Right lobe of liver (tissue), 4 donors: ENCODE measurements at regions not wholly inside any gene's neighbourhood (a gene's known extent, or its start where the extent isn't known, plus 50 kb on each side); places are given as distances from the start of the nearest gene placed in this dataset.
"Not testable (repeated sequence)": the region's sequence is repeated elsewhere in the genome, so short reads cannot be mapped to it uniquely, and the experiment has no call there.

Experiments
- POLR2A ChIP-seq: fragments of 450-650 bp; IDR thresholded peaks from one replicate; pipeline ENCODE4 v1.6.1; 2017; ENCODE audit warnings: antibody characterized with exemption, mild to moderate bottlenecking
- TF ChIP-seq, protein P1 (sequence below), 4 donors: fragments of 200-600 bp in 3 of 4; fragments of 450-650 bp in 1 of 4; IDR thresholded peaks; one replicate each; pipeline versions ENCODE4 v1.5.1 to v1.8.0; 2016 to 2022; ENCODE audit warnings: antibody characterized with exemption in 4 of 4, mild to moderate bottlenecking in 2 of 4
- donor health status: DM: no; HTN: no; CAD: no.
- donor health status: DM: no; HTN: no; CAD: no.
- donor health status: DM: no; HTN: yes; CAD: no.

DNA sequence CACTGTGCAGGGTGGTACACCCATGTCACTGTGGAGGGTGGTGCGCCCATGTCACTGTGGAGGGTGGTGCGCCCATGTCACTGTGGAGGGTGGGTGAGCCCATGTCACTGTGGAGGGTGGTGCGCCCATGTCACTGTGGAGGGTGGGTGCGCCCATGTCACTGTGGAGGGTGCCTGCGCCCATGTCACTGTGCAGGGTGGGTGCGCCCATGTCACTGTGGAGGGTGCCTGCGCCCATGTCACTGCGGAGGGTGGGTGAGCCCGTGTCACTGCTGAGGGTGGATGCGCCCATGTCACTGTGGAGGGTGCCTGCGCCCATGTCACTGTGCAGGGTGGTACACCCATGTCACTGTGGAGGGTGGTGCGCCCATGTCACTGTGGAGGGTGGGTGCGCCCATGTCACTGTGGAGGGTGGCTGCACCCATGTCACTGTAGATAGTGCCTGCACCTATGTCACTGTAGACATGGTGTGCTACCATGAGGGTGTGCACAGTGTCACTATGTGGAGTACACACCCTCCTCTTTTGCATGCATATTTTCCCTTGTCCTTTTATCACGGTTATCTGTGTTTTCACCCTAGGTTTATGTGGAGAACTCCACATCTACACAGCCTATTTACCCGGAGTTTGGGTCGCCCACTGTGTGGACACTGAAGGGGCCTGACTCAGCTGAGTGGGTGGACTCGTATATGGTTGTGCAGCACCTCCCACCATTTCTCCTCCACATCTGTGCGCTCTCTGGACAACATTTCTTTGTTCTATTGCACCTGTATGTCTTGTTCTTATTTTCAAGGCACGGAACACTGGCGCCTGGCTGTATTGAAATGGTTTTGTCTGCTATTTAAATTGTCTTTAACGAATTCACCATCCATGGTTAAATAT lies 222.4 kb downstream of the ERMARD start:
- TF ChIP-seq, protein P1, sequence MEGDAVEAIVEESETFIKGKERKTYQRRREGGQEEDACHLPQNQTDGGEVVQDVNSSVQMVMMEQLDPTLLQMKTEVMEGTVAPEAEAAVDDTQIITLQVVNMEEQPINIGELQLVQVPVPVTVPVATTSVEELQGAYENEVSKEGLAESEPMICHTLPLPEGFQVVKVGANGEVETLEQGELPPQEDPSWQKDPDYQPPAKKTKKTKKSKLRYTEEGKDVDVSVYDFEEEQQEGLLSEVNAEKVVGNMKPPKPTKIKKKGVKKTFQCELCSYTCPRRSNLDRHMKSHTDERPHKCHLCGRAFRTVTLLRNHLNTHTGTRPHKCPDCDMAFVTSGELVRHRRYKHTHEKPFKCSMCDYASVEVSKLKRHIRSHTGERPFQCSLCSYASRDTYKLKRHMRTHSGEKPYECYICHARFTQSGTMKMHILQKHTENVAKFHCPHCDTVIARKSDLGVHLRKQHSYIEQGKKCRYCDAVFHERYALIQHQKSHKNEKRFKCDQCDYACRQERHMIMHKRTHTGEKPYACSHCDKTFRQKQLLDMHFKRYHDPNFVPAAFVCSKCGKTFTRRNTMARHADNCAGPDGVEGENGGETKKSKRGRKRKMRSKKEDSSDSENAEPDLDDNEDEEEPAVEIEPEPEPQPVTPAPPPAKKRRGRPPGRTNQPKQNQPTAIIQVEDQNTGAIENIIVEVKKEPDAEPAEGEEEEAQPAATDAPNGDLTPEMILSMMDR (IDR thresholded peaks at IDR 0.05), result not testable (repeated sequence)
- TF ChIP-seq POLR2A, result not testable (repeated sequence)
